Nephron progenitor cell (in vitro differentiated cells): ENCODE measurements at regions not wholly inside any gene's neighbourhood (a gene's known extent, or its start where the extent isn't known, plus 50 kb on each side); places are given as distances from the start of the nearest gene placed in this dataset.

Source experiments
- DNase-seq: peaks from one replicate; pipeline ENCODE4 v3.0.0; 2021
- H3K27ac Mint-ChIP-seq: 2 replicates; pipeline ENCODE4 v1.8.0; 2021; ENCODE audit warnings: mild to moderate bottlenecking, moderate library complexity, mixed read lengths
- H3K27me3 Mint-ChIP-seq: 2 replicates; pipeline ENCODE4 v1.8.0; 2021; ENCODE audit warnings: mild to moderate bottlenecking, low read depth, mixed read lengths; ENCODE audit not compliant: poor library complexity
- H3K36me3 Mint-ChIP-seq: 2 replicates; pipeline ENCODE4 v1.8.0; 2021; ENCODE audit warnings: low read depth, mixed read lengths
- H3K4me1 Mint-ChIP-seq: 2 replicates; pipeline ENCODE4 v1.8.0; 2021; ENCODE audit warnings: mixed read lengths
- H3K4me3 Mint-ChIP-seq: 2 replicates; pipeline ENCODE4 v1.8.0; 2021; ENCODE audit warnings: mild to moderate bottlenecking, moderate library complexity, mixed read lengths
- H3K9me3 Mint-ChIP-seq: 2 replicates; pipeline ENCODE4 v1.8.0; 2021; ENCODE audit warnings: mild to moderate bottlenecking, moderate library complexity, mixed read lengths
- TF ChIP-seq, protein P1 (sequence below): fragments of 200-600 bp; sonication (generic); IDR thresholded peaks from 2 replicates; pipeline ENCODE4 v1.5.0; 2021; ENCODE audit warnings: antibody characterized with exemption

- H3K27me3 Mint-ChIP-seq: no peaks in the 10 kb centered on the region
- no peaks in the 10 kb centered on the region for H3K36me3 Mint-ChIP-seq
- H3K4me3 Mint-ChIP-seq: no peak overlapping the region
- no peak for DNase-seq
- no peaks in the 10 kb centered on the region for H3K9me3 Mint-ChIP-seq
- no peak overlapping the region for H3K27ac Mint-ChIP-seq
- peaks cover 26% of the 10 kb centered on the region for H3K4me1 Mint-ChIP-seq
- TF ChIP-seq, protein P1, sequence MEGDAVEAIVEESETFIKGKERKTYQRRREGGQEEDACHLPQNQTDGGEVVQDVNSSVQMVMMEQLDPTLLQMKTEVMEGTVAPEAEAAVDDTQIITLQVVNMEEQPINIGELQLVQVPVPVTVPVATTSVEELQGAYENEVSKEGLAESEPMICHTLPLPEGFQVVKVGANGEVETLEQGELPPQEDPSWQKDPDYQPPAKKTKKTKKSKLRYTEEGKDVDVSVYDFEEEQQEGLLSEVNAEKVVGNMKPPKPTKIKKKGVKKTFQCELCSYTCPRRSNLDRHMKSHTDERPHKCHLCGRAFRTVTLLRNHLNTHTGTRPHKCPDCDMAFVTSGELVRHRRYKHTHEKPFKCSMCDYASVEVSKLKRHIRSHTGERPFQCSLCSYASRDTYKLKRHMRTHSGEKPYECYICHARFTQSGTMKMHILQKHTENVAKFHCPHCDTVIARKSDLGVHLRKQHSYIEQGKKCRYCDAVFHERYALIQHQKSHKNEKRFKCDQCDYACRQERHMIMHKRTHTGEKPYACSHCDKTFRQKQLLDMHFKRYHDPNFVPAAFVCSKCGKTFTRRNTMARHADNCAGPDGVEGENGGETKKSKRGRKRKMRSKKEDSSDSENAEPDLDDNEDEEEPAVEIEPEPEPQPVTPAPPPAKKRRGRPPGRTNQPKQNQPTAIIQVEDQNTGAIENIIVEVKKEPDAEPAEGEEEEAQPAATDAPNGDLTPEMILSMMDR: no peak
Observed at GRCh38 chr18:32544088-32544487, 73.4 kb upstream of the GAREM1 start.

DNA sequence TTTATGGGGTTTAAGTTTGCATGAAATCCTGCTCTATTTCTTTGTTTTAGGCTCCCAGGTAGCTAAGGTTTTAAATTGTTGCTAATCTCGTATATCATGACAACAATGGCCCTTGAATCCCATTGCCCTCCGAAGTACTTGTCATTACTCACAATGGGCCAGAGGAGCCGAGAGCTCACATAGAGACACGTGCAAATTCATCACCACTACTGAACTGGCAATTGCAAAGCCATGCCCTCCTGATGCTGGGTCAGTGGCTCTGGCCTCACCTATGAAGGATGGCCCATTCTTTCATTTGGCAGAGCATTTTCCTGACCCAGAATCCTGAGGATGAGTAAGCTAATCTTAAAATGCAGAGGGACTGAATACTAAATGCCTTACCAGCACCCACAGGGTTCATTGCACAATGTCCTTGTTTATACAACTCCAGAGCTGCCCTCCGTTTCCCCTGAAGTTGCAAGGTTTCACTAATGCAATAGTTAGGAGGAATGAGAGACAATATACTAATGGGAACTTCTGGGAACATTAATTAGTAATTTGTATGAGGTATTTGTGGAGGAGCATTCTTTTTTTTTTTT, 71.6 kb upstream of the GAREM1 start:
- Mint-ChIP-seq H3K27me3 (no peaks in the 10 kb centered on the region), H3K27ac (no peak overlapping the region), H3K4me3 (no peak overlapping the region), H3K4me1 (peaks cover 11% of the 10 kb centered on the region), H3K36me3 (no peaks in the 10 kb centered on the region), H3K9me3 (no peaks in the 10 kb centered on the region)
- TF ChIP-seq, protein P1: no peak
- DNase-seq: no peak

DNA sequence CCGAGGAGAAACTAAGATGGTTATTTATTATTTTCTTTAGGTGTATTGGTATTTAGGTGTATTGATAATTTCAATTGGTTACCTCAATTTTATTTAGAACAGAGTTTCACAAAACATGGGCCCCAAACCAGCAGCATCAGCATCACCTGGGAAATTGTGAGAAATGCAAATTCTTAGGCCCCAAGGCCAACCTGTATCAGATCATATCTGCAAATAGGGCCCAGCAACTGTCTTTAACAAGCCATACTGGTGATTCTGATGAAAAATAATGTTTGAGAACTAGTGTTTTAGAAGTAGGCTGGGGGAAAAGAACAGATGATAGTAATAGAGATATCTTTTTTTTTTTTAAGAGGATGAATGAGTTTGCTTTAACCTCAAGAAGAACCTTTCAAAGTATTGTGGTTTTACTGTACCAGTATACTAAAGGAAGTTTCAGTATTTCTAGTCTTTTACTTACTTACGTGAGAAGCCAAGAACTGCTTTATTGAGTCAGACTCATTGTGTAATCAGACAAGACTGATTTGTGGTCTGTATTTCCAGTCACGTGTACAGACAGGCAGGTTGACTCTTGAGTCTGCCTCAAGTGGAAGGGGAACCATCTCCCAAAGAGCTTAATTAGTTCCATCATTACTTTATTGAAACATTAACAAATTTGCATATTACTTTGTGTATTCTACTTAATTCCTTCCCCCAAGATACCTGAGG, 60.4 kb upstream of the GAREM1 start:
- H3K27ac Mint-ChIP-seq: no peak overlapping the region
- TF ChIP-seq, protein P1: no peak
- no peak overlapping the region for H3K4me3 Mint-ChIP-seq

GRCh38 chr18:32529722-32530420, 59.2 kb upstream of the GAREM1 start:
- peaks cover 4% of the 10 kb centered on the region for H3K27me3 Mint-ChIP-seq
- H3K4me1 Mint-ChIP-seq: no peaks in the 10 kb centered on the region
- TF ChIP-seq, protein P1: no peak
- DNase-seq: no peak
- no peak overlapping the region for H3K4me3 Mint-ChIP-seq
- H3K27ac Mint-ChIP-seq: no peak overlapping the region
- no peaks in the 10 kb centered on the region for H3K36me3 Mint-ChIP-seq
- H3K9me3 Mint-ChIP-seq: peaks cover 3% of the 10 kb centered on the region

More for the DNA sequence above, 60.4 kb upstream of the GAREM1 start:
- no peaks in the 10 kb centered on the region for H3K4me1 Mint-ChIP-seq
- peaks cover 4% of the 10 kb centered on the region for H3K27me3 Mint-ChIP-seq
- H3K36me3 Mint-ChIP-seq: no peaks in the 10 kb centered on the region
- H3K9me3 Mint-ChIP-seq: peaks cover 3% of the 10 kb centered on the region
- DNase-seq: no peak

GRCh38 chr18:32520771-32521170, 50.1 kb upstream of the GAREM1 start:
- peaks cover 4% of the 10 kb centered on the region for H3K9me3 Mint-ChIP-seq
- peaks cover 12% of the 10 kb centered on the region for H3K4me1 Mint-ChIP-seq
- DNase-seq: no peak
- no peak overlapping the region for H3K27ac Mint-ChIP-seq
- H3K4me3 Mint-ChIP-seq: no peak overlapping the region
- H3K36me3 Mint-ChIP-seq: no peaks in the 10 kb centered on the region
- H3K27me3 Mint-ChIP-seq: no peaks in the 10 kb centered on the region
- TF ChIP-seq, protein P1: no peak
